Loucy (cell line): ENCODE measurements at regions not wholly inside any gene's neighbourhood (a gene's known extent, or its start where the extent isn't known, plus 50 kb on each side); places are given as distances from the start of the nearest gene placed in this dataset.

Experiments used
- EZH2phosphoT487 ChIP-seq: fragments of 200-600 bp; IDR thresholded peaks from 2 replicates; pipeline ENCODE4 v1.6.1; 2018; ENCODE audit warnings: antibody characterized with exemption, mild to moderate bottlenecking, moderate library complexity, borderline replicate concordance
- TF ChIP-seq, protein P1 (sequence below): fragments of 200-600 bp; sonication (generic); conservative IDR thresholded peaks from 2 replicates; pipeline ENCODE4 v1.5.1; 2014; ENCODE audit warnings: mild to moderate bottlenecking, antibody characterized with exemption, low read length

- TF ChIP-seq, protein P1, sequence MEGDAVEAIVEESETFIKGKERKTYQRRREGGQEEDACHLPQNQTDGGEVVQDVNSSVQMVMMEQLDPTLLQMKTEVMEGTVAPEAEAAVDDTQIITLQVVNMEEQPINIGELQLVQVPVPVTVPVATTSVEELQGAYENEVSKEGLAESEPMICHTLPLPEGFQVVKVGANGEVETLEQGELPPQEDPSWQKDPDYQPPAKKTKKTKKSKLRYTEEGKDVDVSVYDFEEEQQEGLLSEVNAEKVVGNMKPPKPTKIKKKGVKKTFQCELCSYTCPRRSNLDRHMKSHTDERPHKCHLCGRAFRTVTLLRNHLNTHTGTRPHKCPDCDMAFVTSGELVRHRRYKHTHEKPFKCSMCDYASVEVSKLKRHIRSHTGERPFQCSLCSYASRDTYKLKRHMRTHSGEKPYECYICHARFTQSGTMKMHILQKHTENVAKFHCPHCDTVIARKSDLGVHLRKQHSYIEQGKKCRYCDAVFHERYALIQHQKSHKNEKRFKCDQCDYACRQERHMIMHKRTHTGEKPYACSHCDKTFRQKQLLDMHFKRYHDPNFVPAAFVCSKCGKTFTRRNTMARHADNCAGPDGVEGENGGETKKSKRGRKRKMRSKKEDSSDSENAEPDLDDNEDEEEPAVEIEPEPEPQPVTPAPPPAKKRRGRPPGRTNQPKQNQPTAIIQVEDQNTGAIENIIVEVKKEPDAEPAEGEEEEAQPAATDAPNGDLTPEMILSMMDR = no peak
- TF ChIP-seq EZH2phosphoT487 = no peak
These were observed 140.0 kb upstream of the NABP1 start for GRCh38 chr2:191537921-191538320.
